ENCODE measurements at regions not wholly inside any gene's neighbourhood (a gene's known extent, or its start where the extent isn't known, plus 50 kb on each side); places are given as distances from the start of the nearest gene placed in this dataset.
"Not testable (repeated sequence)": the region's sequence is repeated elsewhere in the genome, so short reads cannot be mapped to it uniquely, and the experiment has no call there.

DNA sequence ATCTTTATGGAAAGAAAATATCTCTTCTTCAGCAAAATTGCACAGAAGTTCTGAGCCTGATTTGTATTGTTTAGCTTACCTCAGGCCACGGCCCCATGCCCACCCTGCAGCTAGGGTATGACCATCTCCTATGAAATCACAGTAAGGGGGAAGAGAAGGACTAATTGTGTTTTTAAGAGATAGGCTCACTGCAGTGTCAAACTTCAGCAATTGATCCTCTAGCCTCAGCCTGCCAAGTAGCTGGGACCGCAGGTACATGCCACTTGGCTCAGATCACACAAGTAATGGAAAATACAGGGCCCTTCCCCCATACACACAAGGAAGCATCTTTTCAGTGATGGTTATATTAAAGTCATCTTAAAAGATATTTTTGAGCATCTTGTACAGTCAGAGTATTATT lies 60.0 kb downstream of the DMAC1 start:
- Histone ChIP-seq H3K4me1 (ENCODE audit: insufficient read depth, low read length) (no peaks in the 10 kb centered on the region), H3K4me3 (ENCODE audit: low read length) (no peak overlapping the region), H3K36me3 (ENCODE audit: insufficient read depth, low read length) (no peaks in the 10 kb centered on the region), H3K27ac (ENCODE audit: low read depth, low read length) (no peak overlapping the region), H3K9me3 (ENCODE audit: low read length) (no peaks in the 10 kb centered on the region), H3K27me3 (ENCODE audit: insufficient read depth, low read length, poor library complexity, severe bottlenecking) (no peaks in the 10 kb centered on the region)
- no peak overlapping the region for H3K4me3 Mint-ChIP-seq
- H3K9me3 Mint-ChIP-seq = no peaks in the 10 kb centered on the region
- H3K27ac Mint-ChIP-seq = no peak overlapping the region
- H3K4me1 Mint-ChIP-seq = no peaks in the 10 kb centered on the region
- ChIA-PET CTCF (no interaction called here), POLR2A (no interaction called here)
- no peak for DNase-seq
- H3K27me3 Mint-ChIP-seq = peaks cover 0 to 5% of the 10 kb centered on the region in 2 donors
- H3K36me3 Mint-ChIP-seq = no peaks in the 10 kb centered on the region

DNA sequence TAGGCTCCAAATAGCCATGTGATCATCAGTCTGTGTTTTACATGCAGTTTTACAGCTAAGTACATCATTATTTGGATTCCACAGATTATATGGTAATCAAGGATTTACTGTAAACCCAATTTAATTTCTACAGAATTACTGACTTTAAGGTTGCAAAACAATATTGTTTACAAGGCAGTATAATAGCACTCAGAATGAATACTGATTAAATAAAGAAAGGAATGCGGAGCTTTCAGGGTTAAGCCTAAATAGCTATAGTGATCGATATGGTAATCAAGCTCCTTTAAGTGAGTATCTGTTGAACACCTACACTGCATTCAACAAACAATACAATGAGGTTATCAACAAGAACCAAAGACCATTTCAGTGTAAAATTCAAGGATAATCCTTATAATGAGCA lies 64.3 kb downstream of the DMAC1 start:
- H3K36me3 Mint-ChIP-seq = peaks cover 0 to 5% (median 0%) of the 10 kb centered on the region in 3 donors
- no peaks in the 10 kb centered on the region for H3K4me1 Mint-ChIP-seq
- Histone ChIP-seq H3K27me3 (ENCODE audit: insufficient read depth, low read length, poor library complexity, severe bottlenecking) (no peaks in the 10 kb centered on the region), H3K9me3 (ENCODE audit: low read length) (no peaks in the 10 kb centered on the region), H3K36me3 (ENCODE audit: insufficient read depth, low read length) (no peaks in the 10 kb centered on the region), H3K4me3 (ENCODE audit: low read length) (no peak overlapping the region), H3K4me1 (ENCODE audit: insufficient read depth, low read length) (no peaks in the 10 kb centered on the region), H3K27ac (ENCODE audit: low read depth, low read length) (no peak overlapping the region)
- H3K9me3 Mint-ChIP-seq = no peaks in the 10 kb centered on the region
- DNase-seq = no peak
- no peak overlapping the region for H3K4me3 Mint-ChIP-seq
- ChIA-PET POLR2A (no interaction called here), CTCF (no interaction called here)
- H3K27me3 Mint-ChIP-seq = peaks cover 0 to 8% of the 10 kb centered on the region in 2 donors
- no peak overlapping the region for H3K27ac Mint-ChIP-seq

DNA sequence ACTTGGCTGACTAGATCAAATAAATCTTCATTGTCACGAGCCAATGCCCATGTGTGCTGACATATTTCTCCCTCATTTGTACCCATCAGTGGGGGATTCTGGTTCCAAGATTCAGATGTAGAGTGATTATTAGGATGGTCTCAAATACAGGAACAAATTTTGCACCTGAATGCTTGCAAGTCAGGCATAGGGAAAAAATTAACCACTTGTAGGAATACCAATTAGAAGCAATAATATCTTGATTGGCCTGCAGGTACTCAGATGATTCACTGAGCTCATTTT lies 69.5 kb downstream of the DMAC1 start:
- H3K36me3 Mint-ChIP-seq = peaks cover 0 to 5% (median 0%) of the 10 kb centered on the region in 3 donors
- H3K4me3 Mint-ChIP-seq = no peak overlapping the region
- H3K4me1 ChIP-seq (ENCODE audit: insufficient read depth, low read length) = no peaks in the 10 kb centered on the region
- H3K4me1 Mint-ChIP-seq = no peaks in the 10 kb centered on the region
- H3K4me3 ChIP-seq (ENCODE audit: low read length) = no peak overlapping the region
- H3K27me3 Mint-ChIP-seq = peaks cover 0 to 7% of the 10 kb centered on the region in 2 donors
- ChIA-PET CTCF (no interaction called here), POLR2A (no interaction called here)
- no peaks in the 10 kb centered on the region for H3K9me3 Mint-ChIP-seq
- H3K27ac ChIP-seq (ENCODE audit: low read depth, low read length) = no peak overlapping the region
- no peak for DNase-seq
- no peaks in the 10 kb centered on the region for H3K36me3 ChIP-seq (ENCODE audit: insufficient read depth, low read length)
- H3K27me3 ChIP-seq (ENCODE audit: insufficient read depth, low read length, poor library complexity, severe bottlenecking) = no peaks in the 10 kb centered on the region
- H3K27ac Mint-ChIP-seq = no peak overlapping the region
- H3K9me3 ChIP-seq (ENCODE audit: low read length) = no peaks in the 10 kb centered on the region

DNA sequence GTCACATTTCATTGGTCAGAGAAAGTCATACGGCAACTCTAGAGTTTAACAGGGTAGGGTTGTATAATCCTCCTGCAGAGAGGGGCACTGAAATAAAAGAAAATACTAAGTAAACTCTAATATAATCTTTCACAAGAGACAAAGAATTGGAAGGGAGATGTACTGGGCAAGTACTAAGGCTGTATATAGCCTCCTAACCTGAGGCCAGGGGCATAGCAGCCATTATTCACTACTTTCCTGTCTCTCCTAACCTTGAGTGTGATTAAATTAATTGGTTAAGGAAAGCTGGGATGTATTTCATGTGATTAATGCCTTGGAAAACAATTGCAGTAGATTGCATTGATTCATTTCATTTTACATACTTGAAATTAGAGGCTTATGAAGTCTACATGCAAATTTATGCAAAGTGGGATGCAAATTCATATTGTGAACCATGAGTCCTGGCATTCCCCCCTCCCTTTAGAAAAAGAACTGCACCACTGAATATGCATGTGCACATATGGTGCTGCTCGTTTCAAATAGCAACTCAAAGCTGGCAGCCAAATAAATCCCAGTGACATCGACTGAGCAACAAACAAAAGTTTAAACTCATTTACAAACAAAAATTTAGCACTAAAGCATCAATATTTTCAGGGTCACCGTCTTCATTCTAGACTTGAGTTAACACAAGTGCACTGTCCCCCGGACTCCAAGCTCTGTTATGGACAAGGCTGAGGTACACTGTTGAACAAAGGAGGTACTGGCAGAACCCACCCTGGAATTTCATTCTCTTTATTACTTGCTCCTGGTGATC lies 70.0 kb downstream of the DMAC1 start:
- ChIA-PET POLR2A (no interaction called here), CTCF (no interaction called here)
- Mint-ChIP-seq H3K4me1 (no peaks in the 10 kb centered on the region), H3K27me3 (peaks cover 0 to 7% of the 10 kb centered on the region in 2 donors), H3K9me3 (no peaks in the 10 kb centered on the region), H3K4me3 (no peak overlapping the region), H3K36me3 (peaks cover 0 to 5% (median 0%) of the 10 kb centered on the region in 3 donors), H3K27ac (no peak overlapping the region)
- H3K9me3 ChIP-seq (ENCODE audit: low read length) = no peaks in the 10 kb centered on the region
- H3K4me1 ChIP-seq (ENCODE audit: insufficient read depth, low read length) = no peaks in the 10 kb centered on the region
- no peak overlapping the region for H3K27ac ChIP-seq (ENCODE audit: low read depth, low read length)
- H3K4me3 ChIP-seq (ENCODE audit: low read length) = no peak overlapping the region
- H3K27me3 ChIP-seq (ENCODE audit: insufficient read depth, low read length, poor library complexity, severe bottlenecking) = no peaks in the 10 kb centered on the region
- no peaks in the 10 kb centered on the region for H3K36me3 ChIP-seq (ENCODE audit: insufficient read depth, low read length)
- DNase-seq = no peak

DNA sequence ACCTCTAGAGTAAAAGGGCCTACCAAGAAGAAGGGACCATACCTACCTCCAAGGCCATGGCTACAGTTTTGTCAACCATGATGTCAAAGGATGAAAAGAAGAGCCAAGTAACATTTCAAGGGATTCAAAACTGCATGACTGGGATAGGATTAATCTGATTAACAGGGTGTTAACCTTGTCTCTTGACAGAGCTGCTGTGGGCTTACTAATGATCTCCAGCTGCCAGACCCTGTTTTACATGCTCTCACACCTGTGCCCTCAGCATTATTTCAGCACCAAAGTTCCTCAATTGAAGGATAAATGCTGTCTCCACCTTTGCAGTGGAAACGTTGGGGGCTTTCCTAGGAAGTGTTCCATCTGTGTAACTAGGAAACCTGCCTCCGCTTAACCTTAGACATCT lies 78.3 kb downstream of the DMAC1 start:
- no peaks in the 10 kb centered on the region for H3K36me3 ChIP-seq (ENCODE audit: insufficient read depth, low read length)
- Mint-ChIP-seq H3K4me3 (no peak overlapping the region), H3K4me1 (no peaks in the 10 kb centered on the region), H3K27me3 (peaks cover 0 to 3% of the 10 kb centered on the region in 2 donors), H3K36me3 (no peaks in the 10 kb centered on the region), H3K27ac (no peak overlapping the region), H3K9me3 (no peaks in the 10 kb centered on the region)
- no peak for DNase-seq
- POLR2A ChIA-PET = no interaction called here
- H3K27me3 ChIP-seq (ENCODE audit: insufficient read depth, low read length, poor library complexity, severe bottlenecking) = no peaks in the 10 kb centered on the region
- CTCF ChIA-PET = no interaction called here
- H3K27ac ChIP-seq (ENCODE audit: low read depth, low read length) = no peak overlapping the region
- H3K4me1 ChIP-seq (ENCODE audit: insufficient read depth, low read length) = no peaks in the 10 kb centered on the region
- H3K9me3 ChIP-seq (ENCODE audit: low read length) = no peaks in the 10 kb centered on the region
- no peak overlapping the region for H3K4me3 ChIP-seq (ENCODE audit: low read length)

DNA sequence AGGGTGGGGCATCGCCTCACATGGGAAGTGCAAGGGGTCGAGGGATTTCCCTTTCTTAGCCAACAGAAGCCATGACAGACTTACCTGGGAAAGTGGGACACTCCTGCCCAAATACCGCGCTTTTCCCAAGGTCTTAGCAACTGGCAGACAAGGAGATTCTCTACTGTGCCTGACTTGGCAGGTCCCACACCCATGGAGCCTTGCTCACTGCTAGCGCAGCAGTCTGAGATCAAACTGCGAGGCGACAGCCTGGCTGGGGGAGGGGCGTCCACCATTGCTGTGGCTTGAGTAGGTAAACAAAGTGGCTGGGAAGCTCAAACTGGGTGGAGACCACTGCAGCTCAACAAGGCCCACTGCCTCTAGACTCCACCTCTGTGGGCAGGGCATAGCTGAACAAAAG lies 86.5 kb downstream of the DMAC1 start:
- CTCF ChIA-PET; H3K4me1 ChIP-seq (ENCODE audit: insufficient read depth, low read length); H3K27me3 ChIP-seq (ENCODE audit: insufficient read depth, low read length, poor library complexity, severe bottlenecking); H3K4me3 ChIP-seq (ENCODE audit: low read length); H3K36me3 ChIP-seq (ENCODE audit: insufficient read depth, low read length); H3K4me1 Mint-ChIP-seq; H3K27ac ChIP-seq (ENCODE audit: low read depth, low read length); H3K9me3 Mint-ChIP-seq; POLR2A ChIA-PET; H3K9me3 ChIP-seq (ENCODE audit: low read length); DNase-seq; H3K27ac Mint-ChIP-seq; H3K4me3 Mint-ChIP-seq: not testable (repeated sequence)
- Mint-ChIP-seq H3K36me3 (peaks cover 0 to 12% (median 0%) of the 10 kb centered on the region in 3 donors), H3K27me3 (peaks cover under 1 to 22% of the 10 kb centered on the region in 2 donors)

DNA sequence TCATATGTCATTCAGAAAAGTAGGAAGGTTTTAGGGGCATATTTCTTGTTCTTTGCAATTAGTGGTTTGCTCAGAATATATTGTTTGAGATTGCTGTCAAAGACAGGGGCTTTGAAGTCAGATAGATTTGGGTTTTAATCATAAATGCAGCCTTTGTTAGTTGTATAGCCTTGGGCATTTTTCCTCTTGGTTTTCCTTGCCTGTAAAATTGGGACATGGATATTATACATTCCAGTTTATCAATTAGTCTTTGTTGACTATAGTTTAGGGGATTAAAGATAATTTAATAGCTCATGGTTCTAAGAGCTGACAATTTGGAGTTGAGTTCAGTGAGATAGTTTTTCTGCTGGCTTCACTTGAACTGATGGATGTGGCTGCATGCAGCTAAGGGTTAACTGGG lies 88.9 kb downstream of the DMAC1 start:
- no peak overlapping the region for H3K27ac Mint-ChIP-seq
- H3K27me3 ChIP-seq (ENCODE audit: insufficient read depth, low read length, poor library complexity, severe bottlenecking) = no peaks in the 10 kb centered on the region
- H3K9me3 Mint-ChIP-seq = no peaks in the 10 kb centered on the region
- no peaks in the 10 kb centered on the region for H3K9me3 ChIP-seq (ENCODE audit: low read length)
- H3K4me3 ChIP-seq (ENCODE audit: low read length) = no peak overlapping the region
- H3K4me1 ChIP-seq (ENCODE audit: insufficient read depth, low read length) = no peaks in the 10 kb centered on the region
- H3K4me3 Mint-ChIP-seq = no peak overlapping the region
- DNase-seq = no peak
- ChIA-PET POLR2A (no interaction called here), CTCF (no interaction called here)
- peaks cover 0 to 9% (median 0%) of the 10 kb centered on the region in 3 donors for H3K36me3 Mint-ChIP-seq
- H3K36me3 ChIP-seq (ENCODE audit: insufficient read depth, low read length) = no peaks in the 10 kb centered on the region
- H3K27ac ChIP-seq (ENCODE audit: low read depth, low read length) = no peak overlapping the region
- H3K27me3 Mint-ChIP-seq = peaks cover 2 to 22% of the 10 kb centered on the region in 2 donors
- H3K4me1 Mint-ChIP-seq = no peaks in the 10 kb centered on the region

DNA sequence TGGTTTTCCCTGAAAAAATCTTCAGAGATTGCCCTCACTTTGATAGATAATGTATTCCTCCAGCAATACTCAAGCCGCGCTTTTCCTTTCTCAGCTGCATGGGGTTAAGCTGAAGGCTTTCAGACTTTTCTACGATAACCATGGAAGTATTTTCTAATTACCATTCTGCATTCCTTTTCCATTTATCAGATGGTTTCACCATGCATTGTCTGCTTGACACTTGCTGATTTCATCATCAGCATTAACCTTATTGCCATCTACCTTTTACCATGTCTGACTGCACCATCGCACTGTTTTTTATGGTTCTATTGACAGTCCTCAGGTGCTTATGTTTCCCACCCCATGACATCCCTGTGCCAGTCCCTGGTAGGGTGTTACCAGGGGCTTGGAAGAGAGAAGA lies 91.6 kb downstream of the DMAC1 start:
- DNase-seq = no peak
- Mint-ChIP-seq H3K36me3 (peaks cover 0 to 11% (median 0%) of the 10 kb centered on the region in 3 donors), H3K27me3 (peaks cover 4 to 24% of the 10 kb centered on the region in 2 donors), H3K4me1 (no peaks in the 10 kb centered on the region), H3K27ac (no peak overlapping the region), H3K9me3 (no peaks in the 10 kb centered on the region), H3K4me3 (no peak overlapping the region)
- POLR2A ChIA-PET = no interaction called here
- H3K9me3 ChIP-seq (ENCODE audit: low read length) = no peaks in the 10 kb centered on the region
- H3K4me1 ChIP-seq (ENCODE audit: insufficient read depth, low read length) = no peaks in the 10 kb centered on the region
- CTCF ChIA-PET = no interaction called here
- no peaks in the 10 kb centered on the region for H3K36me3 ChIP-seq (ENCODE audit: insufficient read depth, low read length)
- H3K27ac ChIP-seq (ENCODE audit: low read depth, low read length) = no peak overlapping the region
- H3K4me3 ChIP-seq (ENCODE audit: low read length) = no peak overlapping the region
- no peaks in the 10 kb centered on the region for H3K27me3 ChIP-seq (ENCODE audit: insufficient read depth, low read length, poor library complexity, severe bottlenecking)

DNA sequence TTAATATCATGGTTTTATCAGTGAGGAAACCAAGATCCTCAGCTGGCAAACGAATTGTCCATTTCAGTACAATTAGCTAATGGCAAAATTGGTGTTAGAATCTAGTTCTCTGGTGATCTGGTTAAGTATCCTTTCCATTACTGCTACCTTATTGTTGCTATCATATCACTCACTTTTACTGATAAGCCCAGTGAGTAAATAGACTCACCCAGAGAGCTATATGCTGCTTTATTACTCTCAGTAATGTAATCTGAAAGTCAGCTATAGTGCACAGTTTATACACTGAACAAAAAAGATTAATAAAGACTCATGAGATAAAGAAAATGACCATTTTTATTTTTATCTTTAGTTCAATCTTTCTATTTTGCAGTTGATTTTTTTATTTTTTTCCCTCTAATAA lies 95.0 kb downstream of the DMAC1 start:
- no peaks in the 10 kb centered on the region for H3K9me3 ChIP-seq (ENCODE audit: low read length)
- Mint-ChIP-seq H3K27ac (no peak overlapping the region), H3K9me3 (no peaks in the 10 kb centered on the region), H3K4me3 (no peak overlapping the region), H3K36me3 (peaks cover 0 to 5% (median 0%) of the 10 kb centered on the region in 3 donors), H3K27me3 (peaks cover 5 to 18% of the 10 kb centered on the region in 2 donors), H3K4me1 (no peaks in the 10 kb centered on the region)
- H3K4me3 ChIP-seq (ENCODE audit: low read length) = no peak overlapping the region
- CTCF ChIA-PET = no interaction called here
- no peaks in the 10 kb centered on the region for H3K4me1 ChIP-seq (ENCODE audit: insufficient read depth, low read length)
- H3K27ac ChIP-seq (ENCODE audit: low read depth, low read length) = no peak overlapping the region
- POLR2A ChIA-PET = no interaction called here
- H3K36me3 ChIP-seq (ENCODE audit: insufficient read depth, low read length) = no peaks in the 10 kb centered on the region
- H3K27me3 ChIP-seq (ENCODE audit: insufficient read depth, low read length, poor library complexity, severe bottlenecking) = no peaks in the 10 kb centered on the region
- no peak for DNase-seq

Measured in CD8-positive, alpha-beta memory T cell (primary cell).